Caco-2 (cell line): ENCODE measurements at regions not wholly inside any gene's neighbourhood (a gene's known extent, or its start where the extent isn't known, plus 50 kb on each side); places are given as distances from the start of the nearest gene placed in this dataset.

Experiments used
- BruUV-seq: library from RNA; stranded (reverse); fragments of 400-500 nt; replicated peaks from 2 replicates; lab custom pipeline; 2021; lab: Mats Ljungman, UMichigan
- CTCF ChIA-PET: fragments of 300-600 bp; sonication (Branson Sonifier 250); formaldehyde crosslinking; loops from one replicate; lab custom pipeline; 2022; ENCODE audit warnings: antibody characterized with exemption; lab: Charles Lee
- POLR2A ChIA-PET: fragments of 300-600 bp; sonication (Branson Sonifier 250); formaldehyde crosslinking; loops from one replicate; lab custom pipeline; 2022; ENCODE audit warnings: antibody characterized with exemption; lab: Charles Lee
- DNase-seq, 2 experiments: peaks; one replicate each; pipeline versions ENCODE4 v3.0.0 to v3.0.0-alpha.2; 2020 to 2022
- H3K27me3 ChIP-seq: replicated peaks from 2 replicates; pipeline ENCODE4 v1.6.0; 2011; ENCODE audit warnings: low read length; ENCODE audit not compliant: control insufficient read depth, insufficient read depth
- H3K36me3 ChIP-seq: 2 replicates; pipeline ENCODE4 v1.5.1; 2011; ENCODE audit warnings: low read length; ENCODE audit not compliant: control insufficient read depth, insufficient read depth
- H3K4me1 ChIP-seq: fragments of 250-450 bp; sonication (Bioruptor Pico); 2 replicates; pipeline ENCODE4 v1.5.1; 2020; ENCODE audit warnings: mild to moderate bottlenecking
- H3K4me3 ChIP-seq: 2 replicates; pipeline ENCODE4 v1.5.1; 2011; ENCODE audit warnings: low read depth, mild to moderate bottlenecking, control low read depth, low read length
- H3K9me3 ChIP-seq: fragments of 250-450 bp; sonication (Bioruptor Pico); 2 replicates; pipeline ENCODE4 v1.5.1; 2020; ENCODE audit warnings: mild to moderate bottlenecking, moderate library complexity
- H3K27ac Mint-ChIP-seq: one replicate; pipeline ENCODE4 v1.8.0; 2022; ENCODE audit warnings: mixed read lengths; ENCODE audit not compliant: unreplicated experiment
- H3K27me3 Mint-ChIP-seq: one replicate; pipeline ENCODE4 v1.8.0; 2022; ENCODE audit warnings: mixed read lengths; ENCODE audit not compliant: insufficient read depth, unreplicated experiment
- H3K36me3 Mint-ChIP-seq: one replicate; pipeline ENCODE4 v1.8.0; 2022; ENCODE audit warnings: mild to moderate bottlenecking, mixed read lengths; ENCODE audit not compliant: insufficient read depth, unreplicated experiment
- H3K4me1 Mint-ChIP-seq: one replicate; pipeline ENCODE4 v1.8.0; 2022; ENCODE audit warnings: low read depth, mixed read lengths; ENCODE audit not compliant: unreplicated experiment
- H3K4me3 Mint-ChIP-seq: one replicate; pipeline ENCODE4 v1.8.0; 2022; ENCODE audit warnings: mild to moderate bottlenecking, moderate library complexity, mixed read lengths; ENCODE audit not compliant: unreplicated experiment
- H3K9me3 Mint-ChIP-seq: one replicate; pipeline ENCODE4 v1.8.0; 2022; ENCODE audit warnings: mixed read lengths; ENCODE audit not compliant: unreplicated experiment
- intact Hi-C: fragments of 100-400 bp; cut with micrococcal nuclease; formaldehyde crosslinking; loops from one replicate; pipeline ENCODE4 v1.10.0; 2022; ENCODE audit not compliant: unreplicated experiment
- TF ChIP-seq, protein P1 (sequence below), 2 experiments: fragments of 200-600 bp in 1 of 2; IDR thresholded peaks; 1 replicate in 1 of 2; 2 replicates in 1 of 2; pipeline versions ENCODE4 v1.5.1 to v1.8.0; 2011 to 2022; ENCODE audit warnings: antibody characterized with exemption in 1 of 2, control low read depth in 1 of 2, inconsistent platforms in 1 of 2, low read depth in 1 of 2, low read length in 1 of 2, mild to moderate bottlenecking in 1 of 2, moderate library complexity in 1 of 2; ENCODE audit not compliant: insufficient read depth in 1 of 2, severe bottlenecking in 1 of 2, unreplicated experiment in 1 of 2

DNA sequence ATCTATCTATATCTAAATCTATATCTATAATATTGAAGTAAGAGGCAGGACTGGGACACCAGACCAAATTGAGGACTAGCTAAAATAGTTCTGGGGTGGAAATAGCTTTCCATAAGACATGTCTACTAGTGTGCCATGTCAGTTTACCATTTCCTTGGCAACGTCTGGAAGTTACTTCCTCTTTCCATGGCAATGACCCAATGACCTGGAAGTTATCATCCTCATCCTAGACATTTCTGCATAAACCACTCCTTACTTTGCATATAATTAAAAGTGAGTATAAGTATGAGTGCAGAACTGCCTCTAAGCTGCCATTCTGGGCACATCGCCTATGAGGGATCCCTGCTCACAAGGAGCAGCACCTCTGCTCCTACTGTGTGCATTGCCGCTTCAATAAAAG, 734.0 kb upstream of the GCFC2 start:
- H3K36me3 Mint-ChIP-seq: no peaks in the 10 kb centered on the region
- H3K4me3 Mint-ChIP-seq: no peak overlapping the region
- no TSS peak for BruUV-seq
- no peaks in the 10 kb centered on the region for H3K4me1 ChIP-seq
- POLR2A ChIA-PET: no interaction called here
- no peak overlapping the region for H3K4me3 ChIP-seq
- H3K9me3 ChIP-seq: no peaks in the 10 kb centered on the region
- intact Hi-C loops: no loop called here
- TF ChIP-seq, protein P1, sequence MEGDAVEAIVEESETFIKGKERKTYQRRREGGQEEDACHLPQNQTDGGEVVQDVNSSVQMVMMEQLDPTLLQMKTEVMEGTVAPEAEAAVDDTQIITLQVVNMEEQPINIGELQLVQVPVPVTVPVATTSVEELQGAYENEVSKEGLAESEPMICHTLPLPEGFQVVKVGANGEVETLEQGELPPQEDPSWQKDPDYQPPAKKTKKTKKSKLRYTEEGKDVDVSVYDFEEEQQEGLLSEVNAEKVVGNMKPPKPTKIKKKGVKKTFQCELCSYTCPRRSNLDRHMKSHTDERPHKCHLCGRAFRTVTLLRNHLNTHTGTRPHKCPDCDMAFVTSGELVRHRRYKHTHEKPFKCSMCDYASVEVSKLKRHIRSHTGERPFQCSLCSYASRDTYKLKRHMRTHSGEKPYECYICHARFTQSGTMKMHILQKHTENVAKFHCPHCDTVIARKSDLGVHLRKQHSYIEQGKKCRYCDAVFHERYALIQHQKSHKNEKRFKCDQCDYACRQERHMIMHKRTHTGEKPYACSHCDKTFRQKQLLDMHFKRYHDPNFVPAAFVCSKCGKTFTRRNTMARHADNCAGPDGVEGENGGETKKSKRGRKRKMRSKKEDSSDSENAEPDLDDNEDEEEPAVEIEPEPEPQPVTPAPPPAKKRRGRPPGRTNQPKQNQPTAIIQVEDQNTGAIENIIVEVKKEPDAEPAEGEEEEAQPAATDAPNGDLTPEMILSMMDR (IDR thresholded peaks at IDR 0.05; ENCODE audit: insufficient read depth in 1 of 2, low read depth in 1 of 2, low read length in 1 of 2, severe bottlenecking in 1 of 2, unreplicated experiment in 1 of 2): no peak
- CTCF ChIA-PET: no interaction called here
- H3K27me3 Mint-ChIP-seq: peaks cover 4% of the 10 kb centered on the region
- H3K9me3 Mint-ChIP-seq: no peaks in the 10 kb centered on the region
- no peak for DNase-seq
- H3K4me1 Mint-ChIP-seq: no peaks in the 10 kb centered on the region
- H3K36me3 ChIP-seq: no peaks in the 10 kb centered on the region
- no peaks in the 10 kb centered on the region for H3K27me3 ChIP-seq
- H3K27ac Mint-ChIP-seq: no peak overlapping the region

DNA sequence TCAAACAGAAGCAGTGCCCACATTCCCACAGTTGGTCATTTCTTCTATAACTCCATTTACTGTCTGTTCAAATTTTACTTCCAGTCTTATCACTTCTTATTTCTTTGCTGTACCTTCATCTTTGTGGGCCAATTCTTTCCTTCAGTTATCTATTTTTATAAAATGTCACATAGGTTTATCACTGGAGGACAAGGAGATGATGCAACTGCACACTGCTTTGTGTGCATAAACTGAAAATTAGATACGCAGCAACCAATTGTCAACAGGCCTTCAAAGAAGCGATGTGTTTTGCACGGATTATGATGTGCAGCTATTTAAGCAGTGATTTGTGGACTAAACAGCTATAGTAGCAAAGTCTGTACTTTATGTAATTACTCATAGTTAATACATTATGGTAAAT, 726.8 kb upstream of the GCFC2 start:
- H3K36me3 ChIP-seq: no peaks in the 10 kb centered on the region
- DNase-seq: no peak
- POLR2A ChIA-PET: no interaction called here
- no peak overlapping the region for H3K4me3 ChIP-seq
- peaks cover 2% of the 10 kb centered on the region for H3K27me3 Mint-ChIP-seq
- H3K4me1 Mint-ChIP-seq: no peaks in the 10 kb centered on the region
- no peaks in the 10 kb centered on the region for H3K4me1 ChIP-seq
- TF ChIP-seq, protein P1 (IDR thresholded peaks at IDR 0.05; ENCODE audit: insufficient read depth in 1 of 2, low read depth in 1 of 2, low read length in 1 of 2, severe bottlenecking in 1 of 2, unreplicated experiment in 1 of 2): no peak
- H3K27me3 ChIP-seq: no peaks in the 10 kb centered on the region
- no TSS peak for BruUV-seq
- no peak overlapping the region for H3K4me3 Mint-ChIP-seq
- H3K9me3 Mint-ChIP-seq: no peaks in the 10 kb centered on the region
- no peaks in the 10 kb centered on the region for H3K9me3 ChIP-seq
- intact Hi-C loops: no loop called here
- H3K36me3 Mint-ChIP-seq: no peaks in the 10 kb centered on the region
- CTCF ChIA-PET: no interaction called here
- H3K27ac Mint-ChIP-seq: no peak overlapping the region

DNA sequence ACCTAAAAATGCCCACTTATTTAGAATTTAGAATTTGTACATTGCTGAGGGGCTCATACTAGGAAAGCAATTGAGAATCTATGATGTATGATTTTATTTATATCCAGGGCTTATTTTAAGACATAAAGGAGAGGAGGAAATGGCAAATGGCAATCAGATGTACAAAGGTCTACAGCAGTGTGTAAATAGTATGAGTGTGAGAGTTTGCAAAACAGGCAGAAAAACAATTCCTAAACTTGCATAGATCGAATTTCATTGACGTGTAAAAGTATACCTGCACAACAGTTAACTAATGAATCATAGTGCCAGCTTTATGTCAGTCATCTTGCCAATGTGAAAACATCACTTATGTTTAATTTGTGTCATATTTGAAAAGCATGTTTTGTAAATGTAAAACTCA, 718.7 kb upstream of the GCFC2 start:
- H3K9me3 ChIP-seq: no peaks in the 10 kb centered on the region
- CTCF ChIA-PET: no interaction called here
- Mint-ChIP-seq H3K9me3 (no peaks in the 10 kb centered on the region), H3K27ac (no peak overlapping the region), H3K36me3 (no peaks in the 10 kb centered on the region), H3K4me3 (no peak overlapping the region), H3K27me3 (peaks cover 2% of the 10 kb centered on the region), H3K4me1 (no peaks in the 10 kb centered on the region)
- no peaks in the 10 kb centered on the region for H3K27me3 ChIP-seq
- TF ChIP-seq, protein P1 (IDR thresholded peaks at IDR 0.05; ENCODE audit: insufficient read depth in 1 of 2, low read depth in 1 of 2, low read length in 1 of 2, severe bottlenecking in 1 of 2, unreplicated experiment in 1 of 2): no peak
- H3K36me3 ChIP-seq: no peaks in the 10 kb centered on the region
- DNase-seq: no peak
- POLR2A ChIA-PET: no interaction called here
- intact Hi-C loops: no loop called here
- no peak overlapping the region for H3K4me3 ChIP-seq
- no peaks in the 10 kb centered on the region for H3K4me1 ChIP-seq
- BruUV-seq: no TSS peak
